ENCODE measurements at regions not wholly inside any gene's neighbourhood (a gene's known extent, or its start where the extent isn't known, plus 50 kb on each side); places are given as distances from the start of the nearest gene placed in this dataset.

DNA sequence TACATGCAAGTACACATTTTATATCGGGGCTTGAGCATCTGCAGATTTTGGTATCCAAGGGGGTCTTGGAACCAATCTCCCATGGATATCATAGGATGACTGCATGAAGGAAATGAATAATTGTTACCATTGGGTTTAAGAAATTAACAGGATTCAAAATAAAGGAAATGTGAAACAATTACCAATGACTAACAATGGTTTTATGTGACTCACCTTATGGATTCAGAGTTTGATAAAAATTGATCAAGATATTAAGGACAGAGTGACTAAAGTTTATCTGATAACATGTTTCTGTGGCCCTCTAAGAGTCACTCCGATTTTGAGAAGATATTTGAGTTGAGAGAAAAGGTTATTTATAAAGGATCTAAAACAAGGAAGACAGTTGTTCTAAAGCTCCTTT, 93.0 kb upstream of the ODAD2 start:
- TF ChIP-seq POLR2A (IDR thresholded peaks at IDR 0.05), result no peak
- TF ChIP-seq POLR2AphosphoS5 (IDR thresholded peaks at IDR 0.05), result no peak
- TF ChIP-seq, protein P1, sequence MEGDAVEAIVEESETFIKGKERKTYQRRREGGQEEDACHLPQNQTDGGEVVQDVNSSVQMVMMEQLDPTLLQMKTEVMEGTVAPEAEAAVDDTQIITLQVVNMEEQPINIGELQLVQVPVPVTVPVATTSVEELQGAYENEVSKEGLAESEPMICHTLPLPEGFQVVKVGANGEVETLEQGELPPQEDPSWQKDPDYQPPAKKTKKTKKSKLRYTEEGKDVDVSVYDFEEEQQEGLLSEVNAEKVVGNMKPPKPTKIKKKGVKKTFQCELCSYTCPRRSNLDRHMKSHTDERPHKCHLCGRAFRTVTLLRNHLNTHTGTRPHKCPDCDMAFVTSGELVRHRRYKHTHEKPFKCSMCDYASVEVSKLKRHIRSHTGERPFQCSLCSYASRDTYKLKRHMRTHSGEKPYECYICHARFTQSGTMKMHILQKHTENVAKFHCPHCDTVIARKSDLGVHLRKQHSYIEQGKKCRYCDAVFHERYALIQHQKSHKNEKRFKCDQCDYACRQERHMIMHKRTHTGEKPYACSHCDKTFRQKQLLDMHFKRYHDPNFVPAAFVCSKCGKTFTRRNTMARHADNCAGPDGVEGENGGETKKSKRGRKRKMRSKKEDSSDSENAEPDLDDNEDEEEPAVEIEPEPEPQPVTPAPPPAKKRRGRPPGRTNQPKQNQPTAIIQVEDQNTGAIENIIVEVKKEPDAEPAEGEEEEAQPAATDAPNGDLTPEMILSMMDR (IDR thresholded peaks at IDR 0.05), result no peak

All from upper lobe of left lung (tissue), 4 donors.